Mesothelial cell of epicardium (in vitro differentiated cells): ENCODE measurements at regions not wholly inside any gene's neighbourhood (a gene's known extent, or its start where the extent isn't known, plus 50 kb on each side); places are given as distances from the start of the nearest gene placed in this dataset.
"Not testable (repeated sequence)": the region's sequence is repeated elsewhere in the genome, so short reads cannot be mapped to it uniquely, and the experiment has no call there.

Experiments used
- DNase-seq, 2 experiments: peaks; one replicate each; pipeline ENCODE4 v3.0.0; 2021; ENCODE audit warnings: low spot score in 2 of 2; ENCODE audit not compliant: unreplicated experiment in 2 of 2
- H3K27ac Mint-ChIP-seq: 2 replicates; pipeline ENCODE4 v1.8.0; 2021; ENCODE audit warnings: mixed read lengths
- H3K27me3 Mint-ChIP-seq: 2 replicates; pipeline ENCODE4 v1.8.0; 2021; ENCODE audit warnings: low read depth, mixed read lengths
- H3K36me3 Mint-ChIP-seq: 2 replicates; pipeline ENCODE4 v1.8.0; 2021; ENCODE audit warnings: mixed read lengths
- H3K4me1 Mint-ChIP-seq: 2 replicates; pipeline ENCODE4 v1.8.0; 2021; ENCODE audit warnings: mixed read lengths
- H3K4me3 Mint-ChIP-seq: 2 replicates; pipeline ENCODE4 v1.8.0; 2021; ENCODE audit warnings: mild to moderate bottlenecking, moderate library complexity, mixed read lengths
- H3K9me3 Mint-ChIP-seq: 2 replicates; pipeline ENCODE4 v1.8.0; 2021; ENCODE audit warnings: mixed read lengths
- TF ChIP-seq, protein P1 (sequence below): fragments of 200-600 bp; sonication (generic); IDR thresholded peaks from one replicate; pipeline ENCODE4 v1.5.0; 2021; ENCODE audit warnings: antibody characterized with exemption; ENCODE audit not compliant: unreplicated experiment

DNA sequence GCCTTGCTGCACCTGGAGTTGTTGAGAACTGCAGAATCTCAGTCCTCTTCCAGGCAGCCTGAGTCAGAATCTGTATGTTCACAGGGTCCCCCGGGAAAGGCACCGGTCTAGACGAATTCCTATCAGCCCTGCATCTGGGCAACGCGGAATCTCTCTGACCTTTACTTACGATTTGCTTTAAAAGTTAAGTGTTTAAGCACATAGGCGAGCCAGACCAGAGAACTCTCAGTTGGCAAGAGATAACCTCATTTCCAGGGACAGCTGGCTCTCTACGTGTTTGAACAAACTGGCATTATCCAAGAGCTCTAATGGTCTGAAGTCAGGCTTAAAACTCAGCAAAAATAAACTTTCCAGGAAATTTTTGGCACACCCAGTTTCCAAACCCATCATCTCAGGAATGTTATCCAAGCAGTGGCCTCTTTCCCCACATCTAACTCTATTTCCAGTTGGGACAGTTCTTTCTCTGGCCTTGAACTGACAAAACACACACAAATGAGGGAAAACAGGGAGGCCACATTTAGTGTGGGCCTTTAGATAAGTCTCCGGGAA, 53.4 kb downstream of the HES1 start:
- TF ChIP-seq, protein P1, sequence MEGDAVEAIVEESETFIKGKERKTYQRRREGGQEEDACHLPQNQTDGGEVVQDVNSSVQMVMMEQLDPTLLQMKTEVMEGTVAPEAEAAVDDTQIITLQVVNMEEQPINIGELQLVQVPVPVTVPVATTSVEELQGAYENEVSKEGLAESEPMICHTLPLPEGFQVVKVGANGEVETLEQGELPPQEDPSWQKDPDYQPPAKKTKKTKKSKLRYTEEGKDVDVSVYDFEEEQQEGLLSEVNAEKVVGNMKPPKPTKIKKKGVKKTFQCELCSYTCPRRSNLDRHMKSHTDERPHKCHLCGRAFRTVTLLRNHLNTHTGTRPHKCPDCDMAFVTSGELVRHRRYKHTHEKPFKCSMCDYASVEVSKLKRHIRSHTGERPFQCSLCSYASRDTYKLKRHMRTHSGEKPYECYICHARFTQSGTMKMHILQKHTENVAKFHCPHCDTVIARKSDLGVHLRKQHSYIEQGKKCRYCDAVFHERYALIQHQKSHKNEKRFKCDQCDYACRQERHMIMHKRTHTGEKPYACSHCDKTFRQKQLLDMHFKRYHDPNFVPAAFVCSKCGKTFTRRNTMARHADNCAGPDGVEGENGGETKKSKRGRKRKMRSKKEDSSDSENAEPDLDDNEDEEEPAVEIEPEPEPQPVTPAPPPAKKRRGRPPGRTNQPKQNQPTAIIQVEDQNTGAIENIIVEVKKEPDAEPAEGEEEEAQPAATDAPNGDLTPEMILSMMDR, result no peak
- H3K27ac Mint-ChIP-seq, result peak overlapping the region; percentile 44
- no peaks in the 10 kb centered on the region for H3K36me3 Mint-ChIP-seq
- H3K4me1 Mint-ChIP-seq, result peaks cover 22% of the 10 kb centered on the region
- DNase-seq, result no peak
- H3K27me3 Mint-ChIP-seq, result no peaks in the 10 kb centered on the region
- peaks cover 4% of the 10 kb centered on the region for H3K9me3 Mint-ChIP-seq
- no peak overlapping the region for H3K4me3 Mint-ChIP-seq

DNA sequence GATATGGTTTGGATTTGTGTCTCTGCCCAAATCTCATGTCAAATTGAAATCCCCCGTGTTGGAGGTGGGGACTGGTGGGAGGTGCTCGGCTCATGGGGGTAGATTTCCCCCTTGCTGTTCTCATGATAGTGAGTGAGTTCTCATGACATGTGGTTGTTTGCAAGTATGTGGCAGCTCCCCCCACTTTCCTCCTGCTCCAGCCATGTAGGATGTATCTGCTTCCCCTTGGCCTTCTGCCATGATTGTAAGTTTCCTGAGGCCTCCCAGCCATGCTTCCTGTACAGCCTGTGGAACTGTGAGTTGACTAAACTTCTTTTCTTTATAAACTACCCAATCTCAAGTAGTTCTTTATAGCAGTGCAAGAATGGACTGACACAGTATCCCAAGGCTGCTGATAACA, 55.9 kb downstream of the HES1 start:
- not testable (repeated sequence) for H3K27me3 Mint-ChIP-seq
- peaks cover 21% of the 10 kb centered on the region for H3K4me1 Mint-ChIP-seq

DNA sequence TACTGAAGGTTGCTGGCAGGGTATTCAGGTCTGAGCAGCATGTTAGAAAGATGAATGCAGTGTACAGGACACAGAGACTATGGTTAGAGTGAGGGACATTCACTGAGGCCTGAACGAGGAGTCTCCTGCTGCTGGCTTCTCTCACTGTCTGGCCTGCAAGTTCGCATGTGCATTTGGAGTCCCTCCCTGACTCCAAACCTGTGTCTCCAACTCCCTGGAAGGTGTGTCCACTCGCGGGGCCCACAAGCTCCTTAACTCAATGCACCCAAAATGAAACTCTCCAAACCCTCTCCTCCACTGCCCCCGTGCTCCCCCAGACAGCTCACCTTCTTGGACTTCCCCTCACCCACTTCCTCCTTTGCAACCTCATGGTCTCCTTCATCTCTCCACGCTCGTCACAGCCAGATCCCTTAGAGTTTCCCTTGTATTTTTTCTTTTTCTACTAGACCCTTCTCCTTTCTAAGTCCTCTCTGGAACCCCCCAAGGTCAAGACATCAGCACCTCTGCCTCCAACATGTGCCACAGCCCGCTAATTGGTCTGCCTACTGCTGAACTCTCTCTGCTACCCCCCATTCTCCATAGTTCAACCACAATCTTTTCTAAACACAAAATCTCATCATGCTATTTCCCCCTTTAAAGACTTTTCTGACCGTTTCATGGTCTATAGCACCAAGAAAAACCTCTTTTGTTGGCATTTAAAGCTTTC, 58.3 kb downstream of the HES1 start:
- H3K27ac Mint-ChIP-seq, result no peak overlapping the region
- TF ChIP-seq, protein P1, result no peak
- peaks cover 4% of the 10 kb centered on the region for H3K9me3 Mint-ChIP-seq
- DNase-seq, result no peak
- no peak overlapping the region for H3K4me3 Mint-ChIP-seq
- H3K36me3 Mint-ChIP-seq, result no peaks in the 10 kb centered on the region
- H3K4me1 Mint-ChIP-seq, result peaks cover 10% of the 10 kb centered on the region
- no peaks in the 10 kb centered on the region for H3K27me3 Mint-ChIP-seq

More for the DNA sequence above, 55.9 kb downstream of the HES1 start:
- not testable (repeated sequence) for H3K27ac Mint-ChIP-seq, DNase-seq, H3K4me3 Mint-ChIP-seq, H3K9me3 Mint-ChIP-seq, H3K36me3 Mint-ChIP-seq

DNA sequence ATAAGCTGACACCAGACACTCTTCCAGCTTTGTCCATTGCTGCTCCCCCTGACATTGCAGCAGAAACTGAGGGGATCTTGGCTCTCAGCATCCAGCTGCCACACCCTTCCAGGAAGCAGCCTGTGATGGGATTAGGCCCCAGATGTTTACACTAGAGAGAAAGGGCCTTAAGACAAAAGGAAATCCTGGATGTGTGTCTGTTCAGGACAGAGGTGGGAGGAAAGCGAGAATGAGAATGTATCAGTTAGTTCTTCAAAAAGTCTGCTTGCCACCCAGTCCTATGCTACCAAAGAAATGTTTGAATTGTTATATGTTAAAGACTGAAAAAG, 58.8 kb downstream of the HES1 start:
- Mint-ChIP-seq H3K36me3 (no peaks in the 10 kb centered on the region), H3K27me3 (no peaks in the 10 kb centered on the region), H3K4me3 (no peak overlapping the region), H3K27ac (no peak overlapping the region), H3K9me3 (peaks cover 4% of the 10 kb centered on the region), H3K4me1 (peaks cover 8% of the 10 kb centered on the region)
- DNase-seq, result no peak
- TF ChIP-seq, protein P1, result no peak

DNA sequence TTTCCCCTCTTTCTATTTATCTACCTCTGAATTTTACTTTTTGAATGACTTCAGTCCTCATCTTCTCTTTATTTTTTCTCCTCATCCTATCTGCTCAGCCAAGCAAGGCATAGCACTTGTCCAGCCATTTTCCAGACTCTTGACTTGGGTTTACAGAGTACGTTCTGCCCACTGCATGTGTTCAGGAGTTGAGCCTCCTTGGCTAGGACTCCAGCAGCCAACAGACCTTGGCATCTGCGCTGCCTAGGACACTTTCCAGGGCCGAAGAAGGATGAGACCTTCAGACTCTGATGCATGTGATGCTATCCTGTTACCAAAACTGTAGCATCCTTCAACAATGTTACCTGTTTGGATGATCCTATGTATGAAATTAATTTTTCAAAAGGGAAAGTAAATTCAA, 59.7 kb downstream of the HES1 start:
- Mint-ChIP-seq H3K27ac (no peak overlapping the region), H3K4me3 (no peak overlapping the region), H3K36me3 (no peaks in the 10 kb centered on the region), H3K9me3 (peaks cover 4% of the 10 kb centered on the region), H3K27me3 (no peaks in the 10 kb centered on the region), H3K4me1 (peaks cover 17% of the 10 kb centered on the region)
- no peak for DNase-seq
- TF ChIP-seq, protein P1, result no peak

DNA sequence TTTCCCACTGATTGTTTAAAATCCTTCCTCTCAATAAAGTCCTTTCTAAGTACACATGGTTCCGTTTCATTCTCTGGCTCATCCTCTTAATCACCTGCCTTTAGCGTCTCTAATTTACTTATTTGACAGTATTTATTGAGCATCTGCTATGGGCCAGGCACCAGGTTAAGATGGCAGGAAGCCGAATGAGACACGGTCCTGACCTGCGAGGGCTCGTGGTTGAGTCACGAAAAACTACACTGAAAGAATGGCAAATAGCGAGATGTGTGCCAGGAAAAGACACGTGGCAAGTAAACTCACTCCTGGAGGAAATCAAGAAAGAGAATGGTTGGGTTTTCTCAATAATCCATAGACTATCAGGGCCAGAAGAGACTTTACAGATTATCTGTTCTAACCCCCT, 60.9 kb downstream of the HES1 start:
- no peaks in the 10 kb centered on the region for H3K27me3 Mint-ChIP-seq
- H3K4me1 Mint-ChIP-seq, result peaks cover 30% of the 10 kb centered on the region
- no peaks in the 10 kb centered on the region for H3K9me3 Mint-ChIP-seq
- DNase-seq, result no peak
- no peaks in the 10 kb centered on the region for H3K36me3 Mint-ChIP-seq
- no peak overlapping the region for H3K27ac Mint-ChIP-seq
- TF ChIP-seq, protein P1, result no peak
- H3K4me3 Mint-ChIP-seq, result no peak overlapping the region
